HEK293 (cell line): ENCODE measurements at regions not wholly inside any gene's neighbourhood (a gene's known extent, or its start where the extent isn't known, plus 50 kb on each side); places are given as distances from the start of the nearest gene placed in this dataset.

Experiments used
- CTCF ChIA-PET: fragments of 350-600 bp; formaldehyde crosslinking; extraction: SDS; loops from one replicate; lab custom pipeline; 2021; ENCODE audit warnings: antibody characterized with exemption; lab: Yijun Ruan, JAX
- POLR2A ChIA-PET: fragments of 300-600 bp; formaldehyde crosslinking; extraction: SDS; loops from one replicate; lab custom pipeline; 2020; ENCODE audit warnings: antibody characterized with exemption, inconsistent platforms; lab: Yijun Ruan, JAX
- H3K27ac ChIP-seq: fragments of 200-500 bp; sonication (Bioruptor generic); 2 replicates; pipeline ENCODE4 v1.5.1; 2014; ENCODE audit warnings: low read depth, low read length, control low read depth, inconsistent platforms; ENCODE audit errors: extremely low read depth
- H3K36me3 ChIP-seq, 2 experiments: fragments of 200-500 bp in 1 of 2; sonication (Bioruptor generic) in 1 of 2; 1 replicate in 1 of 2; 2 replicates in 1 of 2; pipeline ENCODE4 v1.5.1; 2014 to 2017; ENCODE audit warnings: inconsistent platforms in 2 of 2, low read length in 2 of 2; ENCODE audit not compliant: control insufficient read depth in 2 of 2, insufficient read depth in 1 of 2
- H3K4me1 ChIP-seq: fragments of 200-500 bp; sonication (Bioruptor generic); 2 replicates; pipeline ENCODE4 v1.5.1; 2014; ENCODE audit warnings: mild to moderate bottlenecking, low read length, inconsistent platforms; ENCODE audit not compliant: control insufficient read depth, insufficient read depth
- H3K4me3 ChIP-seq: 2 replicates; pipeline ENCODE4 v1.5.1; 2011; ENCODE audit warnings: low read depth, mild to moderate bottlenecking, control low read depth, low read length, moderate library complexity
- H3K9me3 ChIP-seq: fragments of 200-500 bp; sonication (Bioruptor generic); 2 replicates; pipeline ENCODE4 v1.5.1; 2014; ENCODE audit warnings: low read depth, low read length, inconsistent platforms; ENCODE audit not compliant: control insufficient read depth, insufficient read depth
- SCRT2 ChIP-seq: fragments of 450-650 bp; formaldehyde crosslinking; IDR thresholded peaks from 2 replicates; pipeline ENCODE4 v1.5.1; 2016; ENCODE audit warnings: missing biosample characterization, missing genetic modification characterization
- ZBTB48 ChIP-seq: fragments of 450-650 bp; formaldehyde crosslinking; IDR thresholded peaks from 2 replicates; pipeline ENCODE4 v1.5.1; 2016; ENCODE audit warnings: missing biosample characterization, missing genetic modification characterization
- ZNF132 ChIP-seq: fragments of 450-650 bp; formaldehyde crosslinking; IDR thresholded peaks from 2 replicates; pipeline ENCODE4 v1.5.1; 2017; ENCODE audit warnings: missing biosample characterization, missing genetic modification characterization, borderline replicate concordance
- ZNF138 ChIP-seq: fragments of 450-650 bp; formaldehyde crosslinking; IDR thresholded peaks from 2 replicates; pipeline ENCODE4 v1.5.1; 2016; ENCODE audit warnings: missing biosample characterization, missing genetic modification characterization, borderline replicate concordance
- ZNF174 ChIP-seq: fragments of 450-650 bp; formaldehyde crosslinking; IDR thresholded peaks from 2 replicates; pipeline ENCODE4 v1.5.0; 2017; ENCODE audit warnings: missing biosample characterization, mild to moderate bottlenecking, missing genetic modification characterization
- ZNF175 ChIP-seq: fragments of 450-650 bp; formaldehyde crosslinking; IDR thresholded peaks from 2 replicates; pipeline ENCODE4 v1.5.1; 2016; ENCODE audit warnings: missing biosample characterization, missing genetic modification characterization
- ZNF274 ChIP-seq, 2 experiments: fragments of 200-500 bp in 1 of 2; fragments of 450-650 bp in 1 of 2; sonication (Bioruptor generic) in 1 of 2; formaldehyde crosslinking in 1 of 2; IDR thresholded peaks; 2 replicates each; pipeline versions ENCODE4 v1.5.1 to v1.6.1; 2014 to 2016; ENCODE audit warnings: borderline replicate concordance in 1 of 2, inconsistent platforms in 1 of 2, low read length in 1 of 2, missing biosample characterization in 1 of 2, missing genetic modification characterization in 1 of 2
- ZNF341 ChIP-seq: fragments of 450-650 bp; formaldehyde crosslinking; IDR thresholded peaks from 2 replicates; pipeline ENCODE4; 2016; ENCODE audit warnings: low read depth, missing biosample characterization, missing genetic modification characterization
- ZNF426 ChIP-seq: fragments of 450-650 bp; formaldehyde crosslinking; IDR thresholded peaks from 2 replicates; pipeline ENCODE4 v1.5.1; 2017; ENCODE audit warnings: missing biosample characterization, missing genetic modification characterization, mild to moderate bottlenecking, inconsistent platforms, moderate library complexity
- ZNF48 ChIP-seq: fragments of 450-650 bp; formaldehyde crosslinking; IDR thresholded peaks from 2 replicates; pipeline ENCODE4 v1.5.1; 2016; ENCODE audit warnings: missing biosample characterization, missing genetic modification characterization
- ZNF530 ChIP-seq: fragments of 450-650 bp; formaldehyde crosslinking; IDR thresholded peaks from 2 replicates; pipeline ENCODE4 v1.5.1; 2016; ENCODE audit warnings: low read depth, missing biosample characterization, missing genetic modification characterization
- ZNF561 ChIP-seq: fragments of 450-650 bp; IDR thresholded peaks from 2 replicates; pipeline ENCODE4 v1.5.1; 2018; ENCODE audit warnings: missing biosample characterization, missing genetic modification characterization, borderline replicate concordance
- ZNF621 ChIP-seq: fragments of 450-650 bp; formaldehyde crosslinking; IDR thresholded peaks from 2 replicates; pipeline ENCODE4 v1.5.1; 2017; ENCODE audit warnings: missing biosample characterization, missing genetic modification characterization
- ZNF660 ChIP-seq: fragments of 450-650 bp; IDR thresholded peaks from 2 replicates; pipeline ENCODE4 v1.5.1; 2018; ENCODE audit warnings: missing biosample characterization, mild to moderate bottlenecking, missing genetic modification characterization
- ZNF677 ChIP-seq: fragments of 450-650 bp; IDR thresholded peaks from 2 replicates; pipeline ENCODE4 v1.5.0; 2018; ENCODE audit warnings: missing biosample characterization, mild to moderate bottlenecking, missing genetic modification characterization, moderate library complexity
- ZNF768 ChIP-seq: fragments of 450-650 bp; formaldehyde crosslinking; IDR thresholded peaks from 2 replicates; pipeline ENCODE4 v1.5.1; 2018; ENCODE audit warnings: missing biosample characterization, mild to moderate bottlenecking, missing genetic modification characterization
- ZNF837 ChIP-seq: fragments of 450-650 bp; formaldehyde crosslinking; IDR thresholded peaks from 2 replicates; pipeline ENCODE4 v1.5.1; 2016; ENCODE audit warnings: missing biosample characterization, missing genetic modification characterization
- TF ChIP-seq, protein P1 (sequence below): IDR thresholded peaks from 2 replicates; pipeline ENCODE4 v1.6.1; 2011; ENCODE audit warnings: mild to moderate bottlenecking, low read depth, low read length, borderline replicate concordance
- TF ChIP-seq, protein P2 (sequence below): fragments of 450-650 bp; formaldehyde crosslinking; IDR thresholded peaks from 2 replicates; pipeline ENCODE4 v1.5.1; 2017; ENCODE audit warnings: missing biosample characterization, missing genetic modification characterization
- TF ChIP-seq, protein P3 (sequence below): fragments of 450-650 bp; formaldehyde crosslinking; IDR thresholded peaks from 2 replicates; pipeline ENCODE4 v1.5.1; 2016; ENCODE audit warnings: missing biosample characterization, missing genetic modification characterization

DNA sequence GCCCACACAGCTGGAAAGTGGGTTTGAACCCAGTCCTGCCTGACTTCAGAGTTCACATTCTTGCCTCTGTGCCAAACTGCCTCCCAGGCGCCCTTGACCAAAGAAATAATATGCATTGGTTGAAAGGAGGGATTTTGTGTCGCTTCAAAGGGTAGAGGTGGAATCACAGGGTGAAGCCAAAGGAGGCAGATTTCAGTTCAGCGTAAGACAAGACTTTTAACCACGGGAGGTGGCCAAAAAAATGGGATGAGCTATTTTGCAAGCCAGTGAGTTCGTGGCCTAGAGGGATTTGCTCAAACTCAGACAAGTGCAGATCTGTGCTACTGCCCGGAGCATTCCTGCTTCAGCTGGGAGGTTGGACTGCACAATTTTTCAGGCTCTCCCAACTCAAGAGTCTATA lies 57.6 kb upstream of the RANBP3L start:
- H3K4me1 ChIP-seq, result no peaks in the 10 kb centered on the region
- no peak overlapping the region for H3K27ac ChIP-seq
- no peaks in the 10 kb centered on the region for H3K36me3 ChIP-seq
- no peaks in the 10 kb centered on the region for H3K9me3 ChIP-seq
- ChIA-PET CTCF (interaction anchor here (0.5 to 1.6 kb wide), 3 partner anchors 53 to 923 kb away, joined by 3 to 5 read pairs (median 3); no protein-coding TSS in a partner anchor), POLR2A (no interaction called here)
- H3K4me3 ChIP-seq, result no peak overlapping the region
- TF ChIP-seq ZNF175 (tag by site-specific recombination), result no peak
- TF ChIP-seq ZNF174 (tag by site-specific recombination), result no peak
- TF ChIP-seq ZNF426 (tag by site-specific recombination), result no peak
- no peak for TF ChIP-seq ZNF768
- TF ChIP-seq, protein P1, sequence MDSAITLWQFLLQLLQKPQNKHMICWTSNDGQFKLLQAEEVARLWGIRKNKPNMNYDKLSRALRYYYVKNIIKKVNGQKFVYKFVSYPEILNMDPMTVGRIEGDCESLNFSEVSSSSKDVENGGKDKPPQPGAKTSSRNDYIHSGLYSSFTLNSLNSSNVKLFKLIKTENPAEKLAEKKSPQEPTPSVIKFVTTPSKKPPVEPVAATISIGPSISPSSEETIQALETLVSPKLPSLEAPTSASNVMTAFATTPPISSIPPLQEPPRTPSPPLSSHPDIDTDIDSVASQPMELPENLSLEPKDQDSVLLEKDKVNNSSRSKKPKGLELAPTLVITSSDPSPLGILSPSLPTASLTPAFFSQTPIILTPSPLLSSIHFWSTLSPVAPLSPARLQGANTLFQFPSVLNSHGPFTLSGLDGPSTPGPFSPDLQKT, result no peak
- TF ChIP-seq, protein P2, sequence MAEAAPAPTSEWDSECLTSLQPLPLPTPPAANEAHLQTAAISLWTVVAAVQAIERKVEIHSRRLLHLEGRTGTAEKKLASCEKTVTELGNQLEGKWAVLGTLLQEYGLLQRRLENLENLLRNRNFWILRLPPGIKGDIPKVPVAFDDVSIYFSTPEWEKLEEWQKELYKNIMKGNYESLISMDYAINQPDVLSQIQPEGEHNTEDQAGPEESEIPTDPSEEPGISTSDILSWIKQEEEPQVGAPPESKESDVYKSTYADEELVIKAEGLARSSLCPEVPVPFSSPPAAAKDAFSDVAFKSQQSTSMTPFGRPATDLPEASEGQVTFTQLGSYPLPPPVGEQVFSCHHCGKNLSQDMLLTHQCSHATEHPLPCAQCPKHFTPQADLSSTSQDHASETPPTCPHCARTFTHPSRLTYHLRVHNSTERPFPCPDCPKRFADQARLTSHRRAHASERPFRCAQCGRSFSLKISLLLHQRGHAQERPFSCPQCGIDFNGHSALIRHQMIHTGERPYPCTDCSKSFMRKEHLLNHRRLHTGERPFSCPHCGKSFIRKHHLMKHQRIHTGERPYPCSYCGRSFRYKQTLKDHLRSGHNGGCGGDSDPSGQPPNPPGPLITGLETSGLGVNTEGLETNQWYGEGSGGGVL, result no peak
- TF ChIP-seq ZNF621 (tag by site-specific recombination), result no peak
- no peak for TF ChIP-seq ZNF837 (tag by site-specific recombination)
- TF ChIP-seq ZNF138 (tag by site-specific recombination), result no peak
- TF ChIP-seq, protein P3, sequence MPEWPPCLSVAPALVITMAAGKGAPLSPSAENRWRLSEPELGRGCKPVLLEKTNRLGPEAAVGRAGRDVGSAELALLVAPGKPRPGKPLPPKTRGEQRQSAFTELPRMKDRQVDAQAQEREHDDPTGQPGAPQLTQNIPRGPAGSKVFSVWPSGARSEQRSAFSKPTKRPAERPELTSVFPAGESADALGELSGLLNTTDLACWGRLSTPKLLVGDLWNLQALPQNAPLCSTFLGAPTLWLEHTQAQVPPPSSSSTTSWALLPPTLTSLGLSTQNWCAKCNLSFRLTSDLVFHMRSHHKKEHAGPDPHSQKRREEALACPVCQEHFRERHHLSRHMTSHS (tag by site-specific recombination), result no peak
- no peak for TF ChIP-seq ZNF132
- TF ChIP-seq SCRT2 (tag by site-specific recombination), result no peak

DNA sequence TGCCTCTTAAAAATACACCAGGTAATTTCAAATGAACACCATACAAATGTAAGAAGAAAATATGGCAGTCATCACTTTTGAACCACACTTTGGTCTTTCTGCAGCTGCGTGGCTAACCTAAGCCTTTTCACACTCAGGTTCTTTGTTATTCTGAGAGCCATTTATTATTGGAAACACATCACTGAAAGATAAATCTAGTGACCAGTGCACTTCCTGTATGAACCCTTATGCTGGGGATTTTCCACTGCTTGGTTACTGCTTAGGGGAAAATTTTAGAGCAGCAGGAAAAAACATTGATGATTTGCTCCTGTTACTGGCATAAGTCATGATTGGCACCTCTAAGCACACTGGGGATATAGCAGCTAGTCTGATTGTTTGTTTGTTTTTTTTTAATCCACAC lies 58.6 kb upstream of the RANBP3L start:
- Histone ChIP-seq H3K36me3 (no peaks in the 10 kb centered on the region), H3K4me3 (no peak overlapping the region), H3K9me3 (no peaks in the 10 kb centered on the region), H3K4me1 (no peaks in the 10 kb centered on the region), H3K27ac (no peak overlapping the region)
- ChIA-PET CTCF (interaction anchor here (0.6 to 1.2 kb wide), 3 partner anchors 8 to 100 kb away, joined by 3 to 4 read pairs (median 3); no protein-coding TSS in a partner anchor), POLR2A (no interaction called here)
- TF ChIP-seq ZNF530 (tag by site-specific recombination) (no peak), ZBTB48 (tag by site-specific recombination) (no peak), ZNF660 (tag by site-specific recombination) (no peak), ZNF341 (tag by site-specific recombination) (no peak), ZNF274 (IDR thresholded peaks at IDR 0.05; ENCODE audit: low read length) (no peak), ZNF274 (tag by site-specific recombination; IDR thresholded peaks at IDR 0.05; ENCODE audit: borderline replicate concordance) (no peak), ZNF48 (tag by site-specific recombination) (no peak)

DNA sequence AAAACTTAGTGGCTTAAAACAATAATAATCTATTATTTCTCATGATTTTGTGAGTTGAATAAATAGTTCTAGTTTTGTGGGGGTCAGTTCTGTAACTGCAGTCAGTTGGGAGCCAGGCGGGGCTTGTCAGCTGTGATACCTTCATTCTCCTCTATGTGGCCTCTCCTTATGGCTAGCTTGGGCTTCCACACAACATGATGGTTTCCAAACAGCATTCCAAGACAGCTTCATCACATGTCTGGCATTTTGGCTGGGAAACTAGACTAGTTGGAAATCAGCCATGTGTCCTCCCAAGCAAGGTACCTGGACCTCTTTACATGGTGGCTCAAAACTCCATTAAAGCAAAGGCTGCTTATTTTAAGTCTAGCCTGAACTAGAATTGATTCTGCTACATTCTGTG lies 61.4 kb upstream of the RANBP3L start:
- no peak overlapping the region for H3K27ac ChIP-seq
- H3K9me3 ChIP-seq, result no peaks in the 10 kb centered on the region
- H3K36me3 ChIP-seq, result no peaks in the 10 kb centered on the region
- TF ChIP-seq ZNF768 (no peak), ZNF677 (tag by site-specific recombination) (no peak), ZNF561 (tag by site-specific recombination) (no peak)
- TF ChIP-seq, all 188 proteins: peak for 0
- POLR2A ChIA-PET, result interaction anchor here (0.5 to 1.1 kb wide), 2 partner anchors 121 to 275 kb away, joined by 3 read pairs; partner anchors contain the start of gene NADK2
- CTCF ChIA-PET, result interaction anchor here (0.5 to 0.9 kb wide), 3 partner anchors 24 to 1887 kb away, joined by 3 read pairs; no protein-coding TSS in a partner anchor
- no peak overlapping the region for H3K4me3 ChIP-seq
- peaks cover 9% of the 10 kb centered on the region for H3K4me1 ChIP-seq
